Epithelial cell of esophagus (primary cell): ENCODE measurements at regions not wholly inside any gene's neighbourhood (a gene's known extent, or its start where the extent isn't known, plus 50 kb on each side); places are given as distances from the start of the nearest gene placed in this dataset.

Source experiments
- DNase-seq: peaks from one replicate; pipeline ENCODE4 v3.0.0; 2010; ENCODE audit warnings: low read depth
- H3K4me3 ChIP-seq: 2 replicates; pipeline ENCODE4 v1.5.1; 2011; ENCODE audit warnings: mild to moderate bottlenecking, low read length, control low read depth
- TF ChIP-seq, protein P1 (sequence below): IDR thresholded peaks from 2 replicates; pipeline ENCODE4 v1.5.1; 2011; ENCODE audit warnings: low read depth, mild to moderate bottlenecking, low read length, control low read depth, inconsistent platforms; ENCODE audit not compliant: insufficient read depth; ENCODE audit errors: missing control alignments

- TF ChIP-seq, protein P1, sequence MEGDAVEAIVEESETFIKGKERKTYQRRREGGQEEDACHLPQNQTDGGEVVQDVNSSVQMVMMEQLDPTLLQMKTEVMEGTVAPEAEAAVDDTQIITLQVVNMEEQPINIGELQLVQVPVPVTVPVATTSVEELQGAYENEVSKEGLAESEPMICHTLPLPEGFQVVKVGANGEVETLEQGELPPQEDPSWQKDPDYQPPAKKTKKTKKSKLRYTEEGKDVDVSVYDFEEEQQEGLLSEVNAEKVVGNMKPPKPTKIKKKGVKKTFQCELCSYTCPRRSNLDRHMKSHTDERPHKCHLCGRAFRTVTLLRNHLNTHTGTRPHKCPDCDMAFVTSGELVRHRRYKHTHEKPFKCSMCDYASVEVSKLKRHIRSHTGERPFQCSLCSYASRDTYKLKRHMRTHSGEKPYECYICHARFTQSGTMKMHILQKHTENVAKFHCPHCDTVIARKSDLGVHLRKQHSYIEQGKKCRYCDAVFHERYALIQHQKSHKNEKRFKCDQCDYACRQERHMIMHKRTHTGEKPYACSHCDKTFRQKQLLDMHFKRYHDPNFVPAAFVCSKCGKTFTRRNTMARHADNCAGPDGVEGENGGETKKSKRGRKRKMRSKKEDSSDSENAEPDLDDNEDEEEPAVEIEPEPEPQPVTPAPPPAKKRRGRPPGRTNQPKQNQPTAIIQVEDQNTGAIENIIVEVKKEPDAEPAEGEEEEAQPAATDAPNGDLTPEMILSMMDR, result no peak
- no peak for DNase-seq
- H3K4me3 ChIP-seq, result no peak overlapping the region
These were observed 101.3 kb upstream of the ANO1 start for GRCh38 chr11:69976794-69977193.

GRCh38 chr11:69977951-69978350, 100.2 kb upstream of the ANO1 start:
- no peak for DNase-seq
- H3K4me3 ChIP-seq, result no peak overlapping the region
- TF ChIP-seq, protein P1, result no peak

DNA sequence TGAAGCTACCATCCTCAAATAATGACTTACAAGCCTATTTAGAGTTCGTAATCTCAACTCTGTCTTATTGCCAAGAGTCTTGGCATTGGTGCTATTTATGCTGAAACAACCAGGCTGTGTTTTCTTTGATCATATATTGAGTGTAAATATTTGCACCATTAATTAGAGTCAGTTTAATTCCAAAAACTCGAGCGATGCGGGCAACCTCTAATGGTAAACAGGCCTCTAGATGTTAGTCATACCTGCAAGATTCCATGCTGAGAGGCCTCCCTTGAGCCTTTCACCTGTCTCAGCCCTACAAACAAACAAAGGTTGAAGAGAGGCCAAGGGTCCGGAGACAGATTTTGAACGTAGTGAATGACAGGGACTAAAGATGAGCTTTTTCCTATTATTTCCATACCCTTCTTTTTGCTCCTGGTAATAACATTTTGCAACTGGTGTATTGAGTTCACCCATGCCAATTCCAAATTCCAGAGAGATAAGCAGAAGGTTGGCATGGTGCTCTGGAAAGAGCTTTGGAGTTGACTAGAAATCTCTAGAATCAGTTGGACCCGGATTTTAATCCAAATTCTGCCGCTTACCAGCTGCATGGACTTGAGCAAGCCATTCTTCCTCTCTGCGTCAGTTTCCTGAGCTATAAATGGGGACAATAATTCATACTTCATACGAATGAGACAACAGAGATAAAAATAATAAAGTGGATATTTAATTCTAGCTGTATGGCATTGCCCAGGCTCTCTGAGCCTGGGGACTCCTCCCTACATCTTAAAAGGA, 99.1 kb upstream of the ANO1 start:
- no peak for DNase-seq
- H3K4me3 ChIP-seq, result no peak overlapping the region
- TF ChIP-seq, protein P1, result no peak

- TF ChIP-seq, protein P1, result no peak
- DNase-seq, result no peak
- H3K4me3 ChIP-seq, result no peak overlapping the region
These were observed 98.5 kb upstream of the ANO1 start for GRCh38 chr11:69979632-69980031.

- TF ChIP-seq, protein P1, result no peak
- DNase-seq, result no peak
- H3K4me3 ChIP-seq, result no peak overlapping the region
These were observed 96.9 kb upstream of the ANO1 start for GRCh38 chr11:69981119-69981784.

DNA sequence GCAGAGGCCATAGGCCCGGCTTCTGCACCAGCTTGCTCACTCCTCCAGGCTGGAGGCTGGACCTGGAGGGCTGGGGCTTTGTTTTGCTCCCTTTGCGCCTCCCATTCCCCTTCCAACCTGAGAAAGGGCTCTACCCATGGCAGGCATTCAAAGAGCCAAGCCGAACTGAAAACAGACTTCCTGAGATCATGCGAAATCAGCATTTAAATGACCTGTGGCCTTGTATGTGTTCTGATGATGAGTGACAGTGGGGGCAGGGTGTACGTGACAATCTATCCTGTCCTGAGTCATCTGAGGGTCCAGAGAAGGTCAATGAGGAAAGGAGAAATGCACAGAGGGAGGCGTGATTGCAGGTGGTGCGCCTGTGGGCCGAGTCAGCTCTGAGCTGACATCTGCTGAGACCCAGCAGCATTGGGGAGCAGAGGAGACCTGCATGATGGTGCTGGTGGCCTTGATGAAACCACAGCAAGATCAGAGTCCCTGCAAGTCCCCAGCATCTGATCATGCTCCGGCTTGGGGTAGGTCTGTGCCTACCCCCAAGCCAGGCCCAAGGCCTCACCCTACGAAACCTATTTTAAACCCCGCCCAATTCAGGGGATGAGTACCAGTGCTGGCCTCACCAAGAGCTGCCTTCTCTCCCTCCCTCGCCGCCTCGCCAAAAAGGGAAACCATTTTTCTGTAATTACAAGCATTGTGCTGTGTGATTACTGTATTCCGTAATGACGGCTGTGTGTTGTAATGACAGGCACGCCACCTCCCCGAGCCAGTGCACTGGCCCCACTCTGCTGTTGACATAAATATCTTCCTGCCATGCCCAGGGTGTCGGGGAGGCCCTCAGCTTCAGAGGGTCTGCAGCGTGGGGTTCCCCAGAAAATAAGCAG, 95.2 kb upstream of the ANO1 start:
- H3K4me3 ChIP-seq, result no peak overlapping the region
- TF ChIP-seq, protein P1, result no peak
- DNase-seq, result no peak
